ENCODE measurements at regions not wholly inside any gene's neighbourhood (a gene's known extent, or its start where the extent isn't known, plus 50 kb on each side); places are given as distances from the start of the nearest gene placed in this dataset.

DNA sequence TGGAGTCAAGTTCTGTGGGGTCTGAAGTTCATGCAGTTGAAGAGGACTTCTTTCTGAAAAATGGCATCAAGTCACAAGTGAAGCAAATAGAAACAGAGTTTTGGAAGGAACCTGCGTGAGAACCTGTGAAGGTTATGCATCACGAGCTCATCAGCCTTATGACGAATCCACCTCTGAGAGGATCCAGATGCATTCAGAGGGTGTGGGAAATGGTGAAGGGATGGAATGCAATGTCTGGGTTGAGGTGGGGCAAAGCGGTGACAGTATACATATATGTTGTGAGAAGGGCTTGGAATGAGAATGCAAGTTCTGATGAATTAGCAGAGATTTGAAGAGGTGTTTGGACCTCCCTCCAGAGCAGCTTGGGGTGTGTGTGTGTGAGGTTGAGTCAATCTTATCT is 382.1 kb upstream of the TBL1XR1 start:
- H3K18ac ChIP-seq (ENCODE audit: extremely low read depth, low read length), result no peak overlapping the region
- no peak overlapping the region for H3K27ac ChIP-seq (ENCODE audit: low read depth, low read length)
- no peaks in the 10 kb centered on the region for H3K23me2 ChIP-seq (ENCODE audit: low read depth, low read length)
- POLR2A ChIA-PET (ENCODE audit: partially characterized antibody), result no interaction called here
- no peak overlapping the region for H3K9ac ChIP-seq (replicated peaks in 1 of 4; ENCODE audit: extremely low read depth in 1 of 4, low read depth in 3 of 4, low read length in 3 of 4)
- H3K4me1 ChIP-seq (replicated peaks in 1 of 4; ENCODE audit: control insufficient read depth in 3 of 4, insufficient read depth in 4 of 4, low read length in 3 of 4), result peaks cover 0 to 4% (median 0%) of the 10 kb centered on the region in 4 experiments; a peak in 2 of 7 replicates
- H3K4ac ChIP-seq (replicated peaks; ENCODE audit: insufficient read length, low read depth, low read length), result no peak overlapping the region
- no peak overlapping the region for H4K8ac ChIP-seq (ENCODE audit: extremely low read depth, insufficient read depth, low read length)
- H3K36me3 ChIP-seq (ENCODE audit: control insufficient read depth in 2 of 4, insufficient read depth in 4 of 4, low read length in 3 of 4), result no peaks in the 10 kb centered on the region
- no peak overlapping the region for H3K56ac ChIP-seq (replicated peaks; ENCODE audit: insufficient read length, low read depth, low read length)
- H4K91ac ChIP-seq (replicated peaks; ENCODE audit: insufficient read length, low read length), result no peak overlapping the region
- H3K4me2 ChIP-seq (ENCODE audit: insufficient read depth in 1 of 2, low read depth in 2 of 2, low read length in 2 of 2), result no peak overlapping the region
- no peak overlapping the region for H2AK5ac ChIP-seq (ENCODE audit: low read depth, low read length)
- H3K14ac ChIP-seq (ENCODE audit: insufficient read length), result no peak overlapping the region
- no peaks in the 10 kb centered on the region for H3K27me3 ChIP-seq (replicated peaks in 1 of 4; ENCODE audit: control insufficient read depth in 3 of 4, extremely low read depth in 1 of 4, insufficient read depth in 3 of 4, low read length in 3 of 4)
- no peaks in the 10 kb centered on the region for H3K9me3 ChIP-seq (ENCODE audit: insufficient read depth in 2 of 2, low read depth in 1 of 2, low read length in 1 of 2)
- H3K79me1 ChIP-seq (ENCODE audit: low read depth, low read length), result no peaks in the 10 kb centered on the region
- H4K5ac ChIP-seq (ENCODE audit: insufficient read length, low read depth, low read length), result no peak overlapping the region
- no peak for DNase-seq (ENCODE audit: low read depth in 1 of 2, low spot score in 2 of 2)
- TF ChIP-seq SAP30 (IDR thresholded peaks at IDR 0.05; ENCODE audit: insufficient read depth, insufficient replicate concordance, low read length) (no peak), POLR2A (IDR thresholded peaks at IDR 0.05; ENCODE audit: control extremely low read depth in 1 of 2, low read depth in 2 of 2, low read length in 2 of 2) (no peak), POLR2AphosphoS5 (IDR thresholded peaks at IDR 0.05; ENCODE audit: low read depth, low read length) (no peak), SP2 (IDR thresholded peaks at IDR 0.05; ENCODE audit: low read length) (no peak), CBX8 (IDR thresholded peaks at IDR 0.05; ENCODE audit: borderline replicate concordance, low read depth, low read length) (no peak), BCL11A (IDR thresholded peaks at IDR 0.05; ENCODE audit: low read depth in 2 of 2, low read length in 2 of 2) (no peak), RBBP5 (IDR thresholded peaks at IDR 0.05; ENCODE audit: borderline replicate concordance, low read depth, low read length) (no peak), KDM1A (IDR thresholded peaks at IDR 0.05; ENCODE audit: borderline replicate concordance, low read length) (no peak), HDAC2 (IDR thresholded peaks at IDR 0.05; ENCODE audit: borderline replicate concordance in 1 of 2, low read depth in 2 of 2, low read length in 2 of 2) (no peak)
- TF ChIP-seq, protein P1, sequence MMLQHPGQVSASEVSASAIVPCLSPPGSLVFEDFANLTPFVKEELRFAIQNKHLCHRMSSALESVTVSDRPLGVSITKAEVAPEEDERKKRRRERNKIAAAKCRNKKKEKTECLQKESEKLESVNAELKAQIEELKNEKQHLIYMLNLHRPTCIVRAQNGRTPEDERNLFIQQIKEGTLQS (IDR thresholded peaks at IDR 0.05; ENCODE audit: insufficient read depth, low read depth, low read length), result no peak
- CTCF ChIA-PET (ENCODE audit: partially characterized antibody), result no interaction called here
- no peak overlapping the region for H2BK15ac ChIP-seq (ENCODE audit: low read length)
- H2BK20ac ChIP-seq (ENCODE audit: low read length), result no peak overlapping the region
- H4K20me1 ChIP-seq (replicated peaks in 1 of 2; ENCODE audit: control insufficient read depth in 1 of 2, insufficient read depth in 2 of 2, low read length in 2 of 2), result no peaks in the 10 kb centered on the region
- H2AFZ ChIP-seq (ENCODE audit: low read length), result no peak overlapping the region
- H2BK120ac ChIP-seq (replicated peaks; ENCODE audit: low read depth, low read length), result no peak overlapping the region
- FAIRE-seq, result no peak
- H3K79me2 ChIP-seq (ENCODE audit: control insufficient read depth in 1 of 2, insufficient read depth in 2 of 2, low read length in 2 of 2), result no peaks in the 10 kb centered on the region
- no peak overlapping the region for H2BK5ac ChIP-seq (ENCODE audit: low read depth, low read length)
- H3K23ac ChIP-seq (ENCODE audit: insufficient read length), result no peak overlapping the region
- WGBS, 2 experiments (ENCODE audit: extremely low coverage in 1 of 2, insufficient coverage in 1 of 2, insufficient read length in 1 of 2, insufficient replicate concordance in 2 of 2, low coverage in 1 of 2, low lambda C conversion rate in 2 of 2, missing lambda C conversion rate in 1 of 2), result 92% methylated on average over 4 of the region's 4 CpGs; no CpG with 5 or more reads in 1 of the 2 experiments
- no peak overlapping the region for H2BK12ac ChIP-seq (ENCODE audit: low read depth, low read length)
- H3K4me3 ChIP-seq (ENCODE audit: extremely low read depth in 1 of 4, insufficient read depth in 2 of 4, low read depth in 3 of 4, low read length in 4 of 4), result no peak overlapping the region
